Esophagus squamous epithelium (tissue), 5 donors: ENCODE measurements at regions not wholly inside any gene's neighbourhood (a gene's known extent, or its start where the extent isn't known, plus 50 kb on each side); places are given as distances from the start of the nearest gene placed in this dataset.

Experiments used
- DNase-seq: peaks from one replicate; lab custom pipeline; 2025; lab: John Stamatoyannopoulos, UW
- H3K27ac ChIP-seq, 4 donors: fragments of 200-600 bp; sonication (generic); one replicate each; pipeline ENCODE4 v1.5.1; 2016 to 2019; ENCODE audit warnings: mild to moderate bottlenecking in 1 of 4
- H3K27me3 ChIP-seq, 4 donors: fragments of 200-600 bp; sonication (generic); 1 replicate in 3 of 4; 2 replicates in 1 of 4; pipeline versions ENCODE4 v1.5.1 to v1.6.0; 2017 to 2021; ENCODE audit warnings: antibody characterized with exemption in 1 of 4
- H3K36me3 ChIP-seq, 3 donors: fragments of 200-600 bp; sonication (generic); one replicate each; pipeline ENCODE4 v1.5.1; 2016 to 2019
- H3K4me1 ChIP-seq, 3 donors: fragments of 200-600 bp; sonication (generic); one replicate each; pipeline ENCODE4 v1.5.1; 2017 to 2019
- H3K4me3 ChIP-seq, 4 donors: fragments of 200-600 bp; sonication (generic); 1 replicate in 3 of 4; 2 replicates in 1 of 4; pipeline ENCODE4 v1.5.1; 2016 to 2019; ENCODE audit warnings: mild to moderate bottlenecking in 2 of 4, moderate library complexity in 1 of 4
- H3K9me3 ChIP-seq, 3 donors: fragments of 200-600 bp; sonication (generic); one replicate each; pipeline ENCODE4 v1.5.1; 2016 to 2019
- POLR2A ChIP-seq, 4 donors: fragments of 450-650 bp; IDR thresholded peaks; one replicate each; pipeline ENCODE4 v1.6.1; 2017; ENCODE audit warnings: antibody characterized with exemption in 4 of 4, mild to moderate bottlenecking in 4 of 4, moderate library complexity in 3 of 4
- WGBS, 2 donors: methylation state at CpG; one replicate each; pipeline ENCODE4 v1.1.5; 2018; 5-methylcytosine and 5-hydroxymethylcytosine counted together
- intact Hi-C: fragments of 100-400 bp; cut with DNase I; formaldehyde crosslinking; loops from one replicate; pipeline ENCODE4 v1.15.0; 2022
- TF ChIP-seq, protein P1 (sequence below), 6 experiments: fragments of 450-650 bp in 4 of 6; fragments of 200-600 bp in 2 of 6; sonication (generic) in 2 of 6; IDR thresholded peaks; one replicate each; pipeline ENCODE4 v1.5.1; 2016 to 2019; ENCODE audit warnings: antibody characterized with exemption in 6 of 6, mild to moderate bottlenecking in 4 of 6, moderate library complexity in 4 of 6
- donor health status: DM: yes; HTN: yes; CAD: no.

DNA sequence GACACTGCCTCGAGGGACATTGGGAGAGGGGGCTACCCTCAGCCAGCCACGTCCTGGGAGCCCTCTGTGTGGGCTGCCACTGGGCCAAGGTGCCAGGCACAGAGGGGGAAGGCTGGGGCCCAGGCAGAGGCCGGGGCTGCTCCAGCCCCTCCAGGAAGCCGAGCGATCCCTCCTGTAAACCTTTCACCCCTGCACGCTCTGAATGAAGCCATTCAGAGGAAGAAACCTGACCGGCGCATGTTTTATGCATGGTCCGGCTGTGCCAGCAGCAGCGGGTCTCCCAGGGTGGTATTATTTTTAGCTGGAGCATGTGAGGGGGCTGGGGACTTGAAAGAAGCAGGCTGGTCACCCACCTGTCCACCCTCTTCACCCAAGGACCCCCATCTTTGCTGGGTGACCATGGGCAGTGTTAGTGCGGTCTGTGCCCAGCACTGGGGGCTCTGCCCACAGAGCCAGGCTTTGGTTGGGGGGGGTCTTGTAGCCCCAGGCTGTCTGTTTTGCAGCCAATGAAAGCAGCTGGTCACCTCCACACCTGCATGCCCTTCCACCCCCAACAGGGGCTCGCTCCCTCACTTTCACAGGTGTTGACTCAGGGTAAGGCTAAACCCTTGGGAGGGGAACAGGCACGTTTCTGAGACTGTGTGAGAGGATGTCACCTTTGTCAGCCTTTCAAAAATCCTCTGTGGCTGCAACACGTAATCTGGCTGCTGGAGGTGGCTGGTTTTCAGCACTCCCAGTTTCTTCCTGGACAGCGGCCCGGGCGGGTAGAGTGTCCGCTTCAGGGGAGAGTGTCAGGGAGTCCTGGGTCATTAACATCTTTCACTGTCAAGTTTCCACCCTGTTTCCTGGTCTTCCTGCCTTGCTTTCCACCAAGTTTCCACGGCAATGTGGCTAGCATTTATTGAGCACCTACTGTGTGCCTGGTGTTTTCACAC, 77.1 kb upstream of the BRD7 start:
- TF ChIP-seq POLR2A (IDR thresholded peaks at IDR 0.05) = no peak
- TF ChIP-seq, protein P1, sequence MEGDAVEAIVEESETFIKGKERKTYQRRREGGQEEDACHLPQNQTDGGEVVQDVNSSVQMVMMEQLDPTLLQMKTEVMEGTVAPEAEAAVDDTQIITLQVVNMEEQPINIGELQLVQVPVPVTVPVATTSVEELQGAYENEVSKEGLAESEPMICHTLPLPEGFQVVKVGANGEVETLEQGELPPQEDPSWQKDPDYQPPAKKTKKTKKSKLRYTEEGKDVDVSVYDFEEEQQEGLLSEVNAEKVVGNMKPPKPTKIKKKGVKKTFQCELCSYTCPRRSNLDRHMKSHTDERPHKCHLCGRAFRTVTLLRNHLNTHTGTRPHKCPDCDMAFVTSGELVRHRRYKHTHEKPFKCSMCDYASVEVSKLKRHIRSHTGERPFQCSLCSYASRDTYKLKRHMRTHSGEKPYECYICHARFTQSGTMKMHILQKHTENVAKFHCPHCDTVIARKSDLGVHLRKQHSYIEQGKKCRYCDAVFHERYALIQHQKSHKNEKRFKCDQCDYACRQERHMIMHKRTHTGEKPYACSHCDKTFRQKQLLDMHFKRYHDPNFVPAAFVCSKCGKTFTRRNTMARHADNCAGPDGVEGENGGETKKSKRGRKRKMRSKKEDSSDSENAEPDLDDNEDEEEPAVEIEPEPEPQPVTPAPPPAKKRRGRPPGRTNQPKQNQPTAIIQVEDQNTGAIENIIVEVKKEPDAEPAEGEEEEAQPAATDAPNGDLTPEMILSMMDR (IDR thresholded peaks at IDR 0.05) = no peak
- DNase-seq = no peak

DNA sequence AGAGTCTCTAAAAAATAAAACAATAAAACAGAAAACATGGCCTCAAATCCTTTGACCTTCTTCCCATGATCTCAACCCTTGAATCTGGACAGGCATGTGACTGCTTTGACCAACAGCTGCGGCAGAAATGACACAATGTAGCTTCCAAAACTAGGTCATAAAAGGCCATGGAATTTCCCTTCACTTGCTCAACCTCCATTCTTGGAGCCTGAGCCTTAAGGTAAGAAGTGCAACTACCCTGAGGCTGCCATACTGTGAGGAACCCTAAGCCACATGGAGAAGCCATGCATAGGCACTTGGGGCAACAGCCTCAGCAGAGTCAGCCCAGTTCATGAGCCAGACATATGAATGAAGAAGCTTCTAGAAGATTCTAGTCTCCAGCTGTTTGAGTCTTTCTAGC, 75.7 kb upstream of the BRD7 start:
- Histone ChIP-seq H3K4me3 (no peak overlapping the region), H3K9me3 (peaks cover 0 to 17% (median 11%) of the 10 kb centered on the region in 3 donors), H3K27ac (no peak overlapping the region), H3K36me3 (no peaks in the 10 kb centered on the region), H3K4me1 (no peaks in the 10 kb centered on the region), H3K27me3 (peaks cover 0 to 44% (median 0%) of the 10 kb centered on the region in 4 donors)
- TF ChIP-seq POLR2A (IDR thresholded peaks at IDR 0.05) = no peak
- TF ChIP-seq, protein P1 (IDR thresholded peaks at IDR 0.05) = no peak
- WGBS, 2 donors = 38 to 40% methylated on average over 1 of the region's 1 CpG
- intact Hi-C loops = no loop called here
- DNase-seq = no peak

More for the DNA sequence above, 77.1 kb upstream of the BRD7 start:
- intact Hi-C loops = no loop called here
- Histone ChIP-seq H3K4me1 (no peaks in the 10 kb centered on the region), H3K27ac (no peak overlapping the region), H3K27me3 (peaks cover 0 to 52% (median 0%) of the 10 kb centered on the region in 4 donors), H3K4me3 (no peak overlapping the region), H3K36me3 (no peaks in the 10 kb centered on the region), H3K9me3 (peaks cover 0 to 17% (median 11%) of the 10 kb centered on the region in 3 donors)
- 49 to 60% methylated on average over 4 to 11 of the region's 19 CpGs for WGBS, 2 donors

DNA sequence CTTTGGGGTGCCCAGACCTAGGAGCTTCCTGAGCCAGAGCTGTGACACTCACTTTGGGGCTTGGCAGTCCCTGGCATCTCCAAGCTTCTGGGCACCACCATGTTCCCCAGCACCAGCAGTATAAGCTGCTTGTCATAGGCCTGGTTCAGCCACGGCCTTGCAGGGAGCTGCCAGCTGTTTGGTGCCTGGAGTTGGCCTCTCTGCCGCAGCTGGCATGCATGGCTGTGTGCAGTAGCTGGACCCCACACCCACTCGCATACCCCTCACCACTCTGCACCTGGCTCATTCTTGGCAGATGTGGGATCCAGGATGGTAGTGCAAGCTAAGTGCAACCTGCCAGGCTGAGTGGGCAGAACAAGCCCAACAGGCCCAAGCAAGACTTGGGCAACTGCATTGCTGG, 73.4 kb upstream of the BRD7 start:
- no CpG with 5 or more reads among the region's 3 CpGs for WGBS, 2 donors
- DNase-seq = no peak

DNA sequence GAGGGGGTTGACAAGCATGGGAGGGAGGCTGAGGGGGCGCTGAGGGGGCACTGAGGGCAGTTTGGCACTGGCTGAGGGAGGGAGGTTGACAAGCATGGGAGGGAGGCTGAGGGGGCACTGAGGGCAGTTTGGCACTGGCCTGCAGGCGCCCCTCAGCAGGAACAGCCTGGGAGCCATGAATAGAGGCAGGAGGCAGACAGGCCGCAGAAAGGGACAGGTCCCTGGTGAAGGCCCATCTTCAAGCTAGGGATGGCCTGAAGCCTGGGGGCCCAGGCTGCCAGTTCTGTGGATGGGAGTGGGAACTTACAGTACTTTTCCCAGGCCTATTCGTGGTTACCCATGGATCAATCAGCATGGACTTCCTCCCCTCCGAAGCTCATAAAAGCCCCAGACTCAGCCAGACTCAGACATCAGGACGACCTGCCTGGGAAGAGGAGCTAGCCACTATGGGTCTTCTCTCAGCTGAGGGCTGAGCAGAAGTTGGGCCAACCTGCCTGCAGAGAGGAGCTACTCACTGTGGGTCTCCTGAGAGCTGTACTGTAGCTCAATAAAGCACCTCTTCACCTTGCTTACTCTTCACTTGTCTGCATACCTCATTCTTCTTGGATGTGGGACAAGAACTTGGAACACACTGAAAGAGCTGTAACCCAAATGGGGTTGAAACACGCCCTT, 72.8 kb upstream of the BRD7 start:
- no peaks in the 10 kb centered on the region for H3K36me3 ChIP-seq
- intact Hi-C loops = no loop called here
- H3K27ac ChIP-seq = no peak overlapping the region
- peaks cover 0 to 21% (median 11%) of the 10 kb centered on the region in 3 donors for H3K9me3 ChIP-seq
- H3K4me3 ChIP-seq = no peak overlapping the region
- H3K27me3 ChIP-seq = peaks cover 0 to 17% (median 0%) of the 10 kb centered on the region in 4 donors
- 35 to 38% methylated on average over 4 of the region's 7 CpGs for WGBS, 2 donors
- no peaks in the 10 kb centered on the region for H3K4me1 ChIP-seq
- DNase-seq = no peak
- TF ChIP-seq POLR2A (IDR thresholded peaks at IDR 0.05) = no peak
- TF ChIP-seq, protein P1 (IDR thresholded peaks at IDR 0.05) = no peak

More for the DNA sequence above, 73.4 kb upstream of the BRD7 start:
- Histone ChIP-seq H3K4me1 (no peaks in the 10 kb centered on the region), H3K36me3 (no peaks in the 10 kb centered on the region), H3K4me3 (no peak overlapping the region), H3K27ac (no peak overlapping the region), H3K27me3 (peaks cover 0 to 22% (median 0%) of the 10 kb centered on the region in 4 donors), H3K9me3 (peaks cover 0 to 21% (median 11%) of the 10 kb centered on the region in 3 donors)
- TF ChIP-seq POLR2A (IDR thresholded peaks at IDR 0.05) = no peak
- TF ChIP-seq, protein P1 (IDR thresholded peaks at IDR 0.05) = no peak
- intact Hi-C loops = no loop called here

DNA sequence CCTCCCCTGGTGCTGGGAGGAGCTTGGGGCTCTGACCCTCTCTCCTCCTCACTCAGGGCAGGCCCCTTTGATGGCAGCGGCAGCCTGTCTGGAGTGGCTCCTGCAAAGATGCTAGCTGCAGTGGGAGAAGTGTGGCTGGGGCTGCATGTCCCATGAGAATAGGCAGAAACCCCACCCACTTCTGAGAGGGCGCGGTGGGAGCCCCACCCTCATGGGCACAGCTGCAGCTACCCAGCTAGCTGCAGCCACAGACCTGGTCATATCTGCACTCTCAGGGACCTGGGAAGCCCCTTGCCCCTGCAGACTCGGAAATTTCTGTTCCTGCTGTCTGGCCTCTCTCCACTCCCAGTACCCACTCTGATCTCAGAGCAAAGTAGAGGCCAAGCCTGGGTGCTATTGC, 72.2 kb upstream of the BRD7 start:
- Histone ChIP-seq H3K27ac (no peak overlapping the region), H3K4me1 (no peaks in the 10 kb centered on the region), H3K9me3 (peaks cover 0 to 21% (median 11%) of the 10 kb centered on the region in 3 donors), H3K27me3 (peaks cover 0 to 11% (median 0%) of the 10 kb centered on the region in 4 donors), H3K36me3 (no peaks in the 10 kb centered on the region), H3K4me3 (no peak overlapping the region)
- TF ChIP-seq, protein P1 (IDR thresholded peaks at IDR 0.05) = no peak
- no peak for TF ChIP-seq POLR2A (IDR thresholded peaks at IDR 0.05)
- 20 to 90% methylated on average over 1 to 2 of the region's 4 CpGs for WGBS, 2 donors
- DNase-seq = no peak
- intact Hi-C loops = no loop called here
